Smooth muscle cell (in vitro differentiated cells): ENCODE measurements at regions not wholly inside any gene's neighbourhood (a gene's known extent, or its start where the extent isn't known, plus 50 kb on each side); places are given as distances from the start of the nearest gene placed in this dataset.

Experiments used
- DNase-seq: peaks from one replicate; lab custom pipeline; 2025; ENCODE audit not compliant: unreplicated experiment; lab: John Stamatoyannopoulos, UW
- H2AFZ ChIP-seq: fragments of 200-600 bp; sonication (generic); 2 replicates; pipeline ENCODE4 v1.6.0; 2016; ENCODE audit warnings: antibody characterized with exemption, low read depth, mild to moderate bottlenecking
- H3F3A ChIP-seq: fragments of 200-600 bp; sonication (generic); 2 replicates; pipeline ENCODE4 v1.6.0; 2017; ENCODE audit warnings: antibody characterized with exemption, low read depth
- H3K27ac ChIP-seq: fragments of 200-600 bp; sonication (generic); 2 replicates; pipeline ENCODE4 v1.5.1; 2016; ENCODE audit warnings: low read depth, mild to moderate bottlenecking
- H3K27me3 ChIP-seq: fragments of 200-600 bp; sonication (generic); 2 replicates; pipeline ENCODE4 v1.6.1; 2016; ENCODE audit warnings: low read depth, mild to moderate bottlenecking
- H3K36me3 ChIP-seq: fragments of 200-600 bp; sonication (generic); 2 replicates; pipeline ENCODE4 v1.5.1; 2016; ENCODE audit warnings: low read depth
- H3K4me1 ChIP-seq: fragments of 200-600 bp; sonication (generic); 2 replicates; pipeline ENCODE4 v1.5.1; 2016; ENCODE audit warnings: low read depth
- H3K4me2 ChIP-seq: fragments of 200-600 bp; sonication (generic); 2 replicates; pipeline ENCODE4 v1.6.0; 2016; ENCODE audit warnings: mild to moderate bottlenecking
- H3K4me3 ChIP-seq: fragments of 200-600 bp; sonication (generic); 2 replicates; pipeline ENCODE4 v1.5.1; 2016; ENCODE audit warnings: mild to moderate bottlenecking
- H3K79me2 ChIP-seq: fragments of 200-600 bp; sonication (generic); 2 replicates; pipeline ENCODE4 v1.6.0; 2016; ENCODE audit warnings: low read depth, mild to moderate bottlenecking
- H3K9ac ChIP-seq: fragments of 200-600 bp; sonication (generic); 2 replicates; pipeline ENCODE4 v1.6.0; 2016; ENCODE audit warnings: low read depth
- H3K9me3 ChIP-seq: fragments of 200-600 bp; sonication (generic); replicated peaks from 2 replicates; pipeline ENCODE4 v1.5.1; 2016; ENCODE audit warnings: low read depth
- H4K20me1 ChIP-seq: fragments of 200-600 bp; sonication (generic); 2 replicates; pipeline ENCODE4 v1.6.0; 2016; ENCODE audit warnings: low read depth
- CTCF ChIP-seq: fragments of 200-600 bp; sonication (generic); IDR thresholded peaks from 2 replicates; pipeline ENCODE4 v1.5.1; 2017; ENCODE audit warnings: borderline replicate concordance, mild to moderate bottlenecking, antibody characterized with exemption; ENCODE audit not compliant: insufficient read depth, poor library complexity, severe bottlenecking
- WGBS: methylation state at CpG from one replicate; pipeline ENCODE4 v1.1.7; 2016; ENCODE audit warnings: low lambda C conversion rate; 5-methylcytosine and 5-hydroxymethylcytosine counted together

- WGBS: 93% methylated on average over 2 of the region's 2 CpGs
- Histone ChIP-seq H3K9me3 (no peaks in the 10 kb centered on the region), H2AFZ (no peak overlapping the region), H4K20me1 (no peaks in the 10 kb centered on the region), H3F3A (no peaks in the 10 kb centered on the region), H3K4me2 (no peak overlapping the region), H3K4me1 (no peaks in the 10 kb centered on the region), H3K27me3 (no peaks in the 10 kb centered on the region), H3K36me3 (no peaks in the 10 kb centered on the region), H3K27ac (no peak overlapping the region), H3K9ac (no peak overlapping the region), H3K79me2 (no peaks in the 10 kb centered on the region), H3K4me3 (no peak overlapping the region)
- no peak for TF ChIP-seq CTCF
- no peak for DNase-seq
Measured at GRCh38 chr14:29370024-29370423, 557.6 kb downstream of the PRKD1 start.

DNA sequence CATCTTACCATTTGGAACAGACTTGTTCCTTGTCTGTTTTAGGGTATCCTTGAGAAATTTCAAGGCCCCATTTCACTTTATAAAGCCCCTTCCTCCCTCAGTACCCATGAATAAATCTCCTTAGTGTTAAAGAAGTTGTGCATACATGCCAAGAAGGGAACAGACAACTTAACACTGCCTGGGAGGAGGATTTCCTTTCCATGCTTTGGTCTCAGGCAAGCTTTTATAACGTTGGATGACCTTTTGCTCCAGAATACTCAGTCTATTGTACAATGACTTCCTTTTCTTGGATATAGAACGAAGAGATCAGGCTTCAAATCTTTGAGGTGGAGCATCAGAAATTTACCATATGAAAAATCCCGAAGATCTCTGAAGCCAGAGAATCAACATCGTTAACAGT is 551.4 kb downstream of the PRKD1 start:
- Histone ChIP-seq H3K4me1 (peaks cover under 1% of the 10 kb centered on the region), H3K4me2 (no peak overlapping the region), H2AFZ (no peak overlapping the region), H3F3A (no peaks in the 10 kb centered on the region), H3K27ac (no peak overlapping the region), H3K27me3 (no peaks in the 10 kb centered on the region), H3K4me3 (no peak overlapping the region), H3K36me3 (no peaks in the 10 kb centered on the region), H3K79me2 (no peaks in the 10 kb centered on the region), H4K20me1 (no peaks in the 10 kb centered on the region), H3K9me3 (no peaks in the 10 kb centered on the region), H3K9ac (no peak overlapping the region)
- TF ChIP-seq CTCF: no peak
- 74% methylated on average over 4 of the region's 4 CpGs for WGBS
- no peak for DNase-seq

DNA sequence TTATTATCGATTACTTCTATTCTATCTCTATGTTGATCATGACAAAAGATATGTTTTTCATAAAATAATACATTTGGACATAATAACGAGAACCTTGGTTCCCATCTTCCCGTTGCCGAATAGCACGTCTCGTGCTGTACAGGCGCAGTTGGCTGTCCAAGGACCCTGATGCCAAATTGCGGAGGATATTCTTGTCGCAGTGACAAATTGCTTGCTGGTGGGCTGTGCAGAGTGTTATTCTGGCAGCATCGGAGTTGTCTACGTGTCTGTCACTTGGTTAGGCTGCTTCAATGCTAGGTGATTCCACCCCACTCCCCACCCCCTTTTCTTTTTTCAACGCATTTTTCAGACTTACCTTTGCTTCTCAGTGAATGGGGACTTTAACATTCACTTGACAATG is 546.8 kb downstream of the PRKD1 start:
- Histone ChIP-seq H2AFZ (no peak overlapping the region), H3K4me1 (peaks cover 18% of the 10 kb centered on the region), H3K9me3 (no peaks in the 10 kb centered on the region), H4K20me1 (no peaks in the 10 kb centered on the region), H3K4me3 (no peak overlapping the region), H3K36me3 (no peaks in the 10 kb centered on the region), H3K9ac (no peak overlapping the region), H3K79me2 (no peaks in the 10 kb centered on the region), H3F3A (no peaks in the 10 kb centered on the region), H3K27me3 (no peaks in the 10 kb centered on the region), H3K4me2 (no peak overlapping the region), H3K27ac (no peak overlapping the region)
- no peak for DNase-seq
- 90% methylated on average over 12 of the region's 12 CpGs for WGBS
- TF ChIP-seq CTCF: no peak

GRCh38 chr14:29388571-29388970 is 539.1 kb downstream of the PRKD1 start:
- TF ChIP-seq CTCF: no peak
- Histone ChIP-seq H3K79me2 (no peaks in the 10 kb centered on the region), H3K27ac (no peak overlapping the region), H3K4me1 (no peaks in the 10 kb centered on the region), H3K27me3 (peaks cover 16% of the 10 kb centered on the region), H4K20me1 (no peaks in the 10 kb centered on the region), H3K36me3 (no peaks in the 10 kb centered on the region), H3K9me3 (no peaks in the 10 kb centered on the region), H3K4me2 (no peak overlapping the region), H3F3A (no peaks in the 10 kb centered on the region), H3K4me3 (no peak overlapping the region), H3K9ac (no peak overlapping the region), H2AFZ (no peak overlapping the region)
- WGBS: 85% methylated on average over 2 of the region's 2 CpGs
- DNase-seq: no peak
